ENCODE measurements at regions not wholly inside any gene's neighbourhood (a gene's known extent, or its start where the extent isn't known, plus 50 kb on each side); places are given as distances from the start of the nearest gene placed in this dataset.
"Not testable (repeated sequence)": the region's sequence is repeated elsewhere in the genome, so short reads cannot be mapped to it uniquely, and the experiment has no call there.

- peak overlapping the region; percentile 32; the same call in 1 of the 2 replicates for H3K4me2 ChIP-seq (ENCODE audit: low read depth, low read length)
- POLR2A ChIA-PET; H3K4me3 ChIP-seq (replicated peaks in 1 of 3; ENCODE audit: insufficient read depth in 1 of 3, low read depth in 2 of 3, low read length in 3 of 3); DNase-seq (ENCODE audit: low spot score); H3K4me1 ChIP-seq (ENCODE audit: insufficient read depth, low read length); intact Hi-C loops (cut with micrococcal nuclease; ENCODE audit: unreplicated experiment); H3K27me3 ChIP-seq (ENCODE audit: control insufficient read depth in 1 of 2, insufficient read depth in 2 of 2, low read length in 2 of 2); H3K27ac ChIP-seq (ENCODE audit: extremely low read length, insufficient read depth, low read length); H4K20me1 ChIP-seq (ENCODE audit: insufficient read depth, low read length); FAIRE-seq; H3K36me3 ChIP-seq (replicated peaks in 1 of 2; ENCODE audit: control insufficient read depth in 1 of 2, insufficient read depth in 2 of 2, low read length in 2 of 2); H2AFZ ChIP-seq (ENCODE audit: low read length); in situ Hi-C loops (cut with HindIII; ENCODE audit: extremely low pct_ligation_motif_present, low pct_unique_long_range_greater_than_20kb); H3K9me3 ChIP-seq (ENCODE audit: low read length); H3K9ac ChIP-seq (ENCODE audit: insufficient read depth, low read depth, low read length); BruUV-seq (replicated peaks); CTCF ChIA-PET (ENCODE audit: low intra/inter-chr PET ratio, low total read pairs); H3K79me2 ChIP-seq (ENCODE audit: insufficient read depth, low read length); ATAC-seq; TF ChIP-seq FOXA1 (IDR thresholded peaks at IDR 0.05): not testable (repeated sequence)
- 39% methylated on average over 8 of the region's 11 CpGs for WGBS (ENCODE audit: low lambda C conversion rate)
- TF ChIP-seq FOXA1 (CRISPR knock-in tag; IDR thresholded peaks at IDR 0.05) (peak; percentile 60), FOXA3 (CRISPR knock-in tag; IDR thresholded peaks at IDR 0.05) (peak; percentile 71), ARID5B (CRISPR knock-in tag; IDR thresholded peaks at IDR 0.05) (0 out of 2 replicates have a peak, but pooled peaks have one; percentile 14)
- TF ChIP-seq, protein P1, sequence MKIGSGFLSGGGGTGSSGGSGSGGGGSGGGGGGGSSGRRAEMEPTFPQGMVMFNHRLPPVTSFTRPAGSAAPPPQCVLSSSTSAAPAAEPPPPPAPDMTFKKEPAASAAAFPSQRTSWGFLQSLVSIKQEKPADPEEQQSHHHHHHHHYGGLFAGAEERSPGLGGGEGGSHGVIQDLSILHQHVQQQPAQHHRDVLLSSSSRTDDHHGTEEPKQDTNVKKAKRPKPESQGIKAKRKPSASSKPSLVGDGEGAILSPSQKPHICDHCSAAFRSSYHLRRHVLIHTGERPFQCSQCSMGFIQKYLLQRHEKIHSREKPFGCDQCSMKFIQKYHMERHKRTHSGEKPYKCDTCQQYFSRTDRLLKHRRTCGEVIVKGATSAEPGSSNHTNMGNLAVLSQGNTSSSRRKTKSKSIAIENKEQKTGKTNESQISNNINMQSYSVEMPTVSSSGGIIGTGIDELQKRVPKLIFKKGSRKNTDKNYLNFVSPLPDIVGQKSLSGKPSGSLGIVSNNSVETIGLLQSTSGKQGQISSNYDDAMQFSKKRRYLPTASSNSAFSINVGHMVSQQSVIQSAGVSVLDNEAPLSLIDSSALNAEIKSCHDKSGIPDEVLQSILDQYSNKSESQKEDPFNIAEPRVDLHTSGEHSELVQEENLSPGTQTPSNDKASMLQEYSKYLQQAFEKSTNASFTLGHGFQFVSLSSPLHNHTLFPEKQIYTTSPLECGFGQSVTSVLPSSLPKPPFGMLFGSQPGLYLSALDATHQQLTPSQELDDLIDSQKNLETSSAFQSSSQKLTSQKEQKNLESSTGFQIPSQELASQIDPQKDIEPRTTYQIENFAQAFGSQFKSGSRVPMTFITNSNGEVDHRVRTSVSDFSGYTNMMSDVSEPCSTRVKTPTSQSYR (CRISPR knock-in tag; IDR thresholded peaks at IDR 0.05; ENCODE audit: borderline replicate concordance): peak; percentile 88
- TF ChIP-seq, protein P2, sequence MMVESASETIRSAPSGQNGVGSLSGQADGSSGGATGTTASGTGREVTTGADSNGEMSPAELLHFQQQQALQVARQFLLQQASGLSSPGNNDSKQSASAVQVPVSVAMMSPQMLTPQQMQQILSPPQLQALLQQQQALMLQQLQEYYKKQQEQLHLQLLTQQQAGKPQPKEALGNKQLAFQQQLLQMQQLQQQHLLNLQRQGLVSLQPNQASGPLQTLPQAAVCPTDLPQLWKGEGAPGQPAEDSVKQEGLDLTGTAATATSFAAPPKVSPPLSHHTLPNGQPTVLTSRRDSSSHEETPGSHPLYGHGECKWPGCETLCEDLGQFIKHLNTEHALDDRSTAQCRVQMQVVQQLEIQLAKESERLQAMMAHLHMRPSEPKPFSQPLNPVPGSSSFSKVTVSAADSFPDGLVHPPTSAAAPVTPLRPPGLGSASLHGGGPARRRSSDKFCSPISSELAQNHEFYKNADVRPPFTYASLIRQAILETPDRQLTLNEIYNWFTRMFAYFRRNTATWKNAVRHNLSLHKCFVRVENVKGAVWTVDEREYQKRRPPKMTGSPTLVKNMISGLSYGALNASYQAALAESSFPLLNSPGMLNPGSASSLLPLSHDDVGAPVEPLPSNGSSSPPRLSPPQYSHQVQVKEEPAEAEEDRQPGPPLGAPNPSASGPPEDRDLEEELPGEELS (CRISPR knock-in tag; IDR thresholded peaks at IDR 0.05): peak; percentile 43; the same call in 1 of the 2 replicates
Measured at GRCh38 chr11:121855138-121855537, 260.9 kb downstream of the BLID start.

Data from HepG2 (cell line).